Stimulated activated CD4-positive, alpha-beta T cell treated with anti-CD3 and anti-CD28 coated beads, Interleukin-2, amount 100 ng/mL, for 48 hours (primary cell): ENCODE measurements at regions not wholly inside any gene's neighbourhood (a gene's known extent, or its start where the extent isn't known, plus 50 kb on each side); places are given as distances from the start of the nearest gene placed in this dataset.

ENCODE experiments used
- DNase-seq, 2 donors: peaks; one replicate each; pipeline ENCODE4 v3.0.0-alpha.2; 2020

GRCh38 chr9:12178634-12179033 is 514.6 kb upstream of the TYRP1 start:
- no peak for DNase-seq

DNA sequence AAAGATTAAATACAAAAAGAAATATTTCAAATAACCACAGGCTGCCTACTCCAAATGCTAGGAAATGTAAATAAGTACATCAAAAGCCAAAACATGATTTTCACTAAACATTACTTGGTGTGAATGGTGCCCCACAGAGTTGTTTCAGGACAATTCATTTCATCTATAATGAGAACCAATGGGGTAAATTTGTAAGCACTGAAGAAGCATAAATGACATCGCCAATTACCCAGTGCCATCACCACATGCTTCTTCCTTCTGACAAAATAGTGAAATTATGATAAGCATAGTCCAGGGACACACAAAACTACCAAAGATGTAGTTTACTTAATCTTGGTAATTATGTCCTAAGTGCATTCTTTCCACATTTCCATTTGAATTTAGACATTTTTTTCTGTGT is 510.4 kb upstream of the TYRP1 start:
- DNase-seq: no peak

DNA sequence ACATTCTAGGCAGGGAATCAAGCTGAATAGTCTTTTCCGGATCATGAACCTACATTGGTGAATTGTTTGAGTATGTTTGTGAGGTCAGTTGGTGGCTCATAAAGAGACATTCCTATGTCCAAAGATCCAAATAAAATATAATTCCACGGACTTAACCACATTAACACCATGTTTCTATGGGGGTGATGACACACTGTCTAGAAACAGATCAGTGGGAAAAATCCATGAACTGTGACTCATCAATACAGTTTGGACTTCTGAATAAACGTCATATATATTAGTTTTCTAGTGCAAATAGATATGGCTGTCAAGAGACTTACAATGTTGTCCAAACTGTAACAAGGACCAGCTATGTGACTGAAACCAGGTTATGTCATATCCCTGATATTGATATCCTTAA is 509.9 kb upstream of the TYRP1 start:
- no peak for DNase-seq

GRCh38 chr9:12185856-12186255 is 507.3 kb upstream of the TYRP1 start:
- no peak for DNase-seq

GRCh38 chr9:12191630-12192029 is 501.6 kb upstream of the TYRP1 start:
- DNase-seq: no peak

DNA sequence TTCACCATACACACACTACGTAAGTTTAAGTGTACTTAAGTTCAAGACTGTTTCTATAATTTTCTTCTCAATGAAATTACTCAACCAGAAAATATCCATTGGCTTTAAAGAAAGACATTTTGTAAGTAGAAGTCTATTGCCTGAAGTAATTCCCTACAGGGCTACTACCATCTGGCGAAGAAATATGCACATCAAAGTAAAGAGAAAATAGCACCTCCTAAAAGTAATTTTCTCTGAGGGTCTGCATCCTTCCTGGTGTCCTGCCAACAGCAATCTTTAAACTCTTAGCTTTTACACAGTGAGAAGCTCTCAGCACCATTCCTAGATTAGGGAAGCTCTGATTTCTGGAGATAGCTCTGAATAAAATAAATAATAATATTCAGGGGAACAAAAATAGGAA is 498.5 kb upstream of the TYRP1 start:
- no peak for DNase-seq

DNA sequence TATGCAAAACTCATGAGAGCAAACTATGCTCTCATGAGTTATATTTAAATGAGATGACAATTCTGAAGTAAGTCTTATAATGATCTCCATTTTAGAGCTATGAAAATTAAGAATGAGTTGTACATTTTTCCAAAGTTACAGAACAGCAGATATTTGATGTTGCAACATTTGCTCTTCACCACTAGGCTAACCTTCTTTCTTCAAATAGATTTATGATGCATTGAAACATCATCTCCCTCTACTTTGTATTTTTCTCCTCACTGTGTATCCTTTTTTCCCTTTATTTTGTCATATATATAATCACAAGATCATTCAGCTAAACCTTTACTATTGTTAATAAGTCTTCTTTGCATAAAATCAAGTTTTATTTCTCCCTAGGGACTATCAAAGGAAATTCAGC is 497.7 kb upstream of the TYRP1 start:
- DNase-seq: no peak

- no peak for DNase-seq
These were observed 488.7 kb upstream of the TYRP1 start for GRCh38 chr9:12204512-12204911.

DNA sequence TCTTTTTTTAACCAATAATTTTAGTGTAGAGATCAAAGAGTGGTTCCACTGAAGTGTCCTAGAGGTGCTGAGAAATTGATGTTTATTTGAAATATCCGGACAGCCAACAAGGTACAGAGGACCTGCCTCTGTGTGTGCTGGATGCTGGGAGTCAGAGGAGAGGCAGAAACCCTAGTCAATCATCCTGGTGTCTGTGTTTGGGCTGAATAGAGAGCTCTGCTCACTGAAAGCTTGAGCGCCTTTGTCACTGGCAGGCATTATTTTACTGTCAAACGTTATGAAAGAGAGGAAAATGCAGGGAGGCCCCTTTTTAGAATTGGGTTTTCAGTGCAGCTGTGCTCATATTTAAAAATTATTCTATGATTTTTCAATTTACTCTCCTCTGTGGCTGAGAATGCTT is 480.3 kb upstream of the TYRP1 start:
- no peak for DNase-seq

DNA sequence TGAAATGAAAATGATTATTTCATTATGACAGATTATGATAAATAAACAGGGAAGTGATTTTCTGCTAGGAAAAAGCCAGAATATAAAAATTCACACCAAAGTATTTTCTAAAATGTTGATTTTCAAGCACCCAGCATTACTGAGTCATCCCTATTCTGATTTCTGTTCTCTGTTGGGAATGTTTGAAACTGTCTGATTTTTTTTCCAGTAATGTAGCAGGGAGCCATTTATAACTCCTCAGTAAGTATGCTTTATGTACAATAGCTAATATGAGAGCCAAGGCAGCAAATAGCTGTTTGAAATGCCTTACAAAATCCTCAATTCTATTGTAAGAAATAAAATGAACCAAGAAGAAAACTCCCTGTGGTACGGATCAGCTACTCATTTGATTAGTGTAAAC is 471.7 kb upstream of the TYRP1 start:
- no peak for DNase-seq

GRCh38 chr9:12224449-12224848 is 468.7 kb upstream of the TYRP1 start:
- DNase-seq: no peak

- no peak for DNase-seq
These were observed 462.5 kb upstream of the TYRP1 start for GRCh38 chr9:12230708-12231107.

DNA sequence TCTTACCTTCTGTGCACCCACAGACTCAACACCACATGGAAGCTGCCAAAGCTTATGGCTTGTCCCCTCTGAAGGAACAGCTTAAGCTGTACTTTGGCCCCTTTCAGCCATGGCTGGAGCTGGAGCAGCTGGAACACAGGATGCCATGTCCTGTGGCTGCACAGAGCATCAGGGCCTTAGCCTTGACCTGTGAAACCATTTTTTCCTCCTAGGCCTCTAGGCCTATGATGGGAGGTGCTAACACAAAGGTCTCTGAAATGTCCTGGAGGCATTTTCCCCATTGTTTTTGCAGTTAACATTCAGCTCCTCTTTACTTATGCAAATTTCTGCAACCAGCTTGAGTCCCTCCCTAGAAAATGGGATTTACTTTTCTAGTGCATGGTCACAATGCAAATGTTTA is 461.4 kb upstream of the TYRP1 start:
- DNase-seq: no peak

DNA sequence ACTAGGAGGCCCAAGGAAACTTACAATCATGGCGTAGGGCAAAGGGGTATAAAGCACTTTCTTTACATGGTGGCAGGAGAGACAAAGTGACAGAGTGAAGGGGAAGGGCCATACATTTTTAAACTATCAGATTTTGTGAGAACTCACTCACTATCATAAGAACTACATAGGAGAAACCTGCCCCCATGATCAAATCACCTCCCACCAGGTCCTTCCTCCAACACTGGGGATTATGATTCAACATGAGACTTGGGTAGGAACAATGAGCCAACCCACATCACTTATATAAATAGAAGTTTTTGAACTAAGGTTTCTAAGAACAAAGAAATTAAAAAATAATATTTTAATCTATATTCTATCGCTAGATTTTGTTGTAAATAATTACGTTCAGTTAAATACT is 460.3 kb upstream of the TYRP1 start:
- DNase-seq: no peak

GRCh38 chr9:12253941-12254340 is 439.2 kb upstream of the TYRP1 start:
- no peak for DNase-seq

DNA sequence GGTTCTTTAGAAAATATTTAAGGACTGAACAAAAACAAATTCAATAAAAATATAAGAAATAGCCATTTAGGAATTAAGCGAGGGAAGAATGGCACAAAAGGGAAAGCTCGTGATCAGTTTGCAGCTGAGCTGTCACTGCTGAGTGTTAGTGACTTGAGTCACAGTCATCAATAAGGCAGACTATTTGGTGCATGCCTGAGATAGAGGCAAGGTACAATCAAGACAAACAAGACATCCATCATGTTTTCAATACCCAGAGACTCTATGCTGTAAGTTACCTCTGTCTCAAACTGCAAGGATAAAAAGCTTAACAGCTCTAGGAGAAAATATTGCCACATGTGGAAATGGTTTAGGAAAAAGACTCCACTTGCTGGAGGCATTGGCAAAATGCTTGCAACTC is 426.4 kb upstream of the TYRP1 start:
- DNase-seq: no peak

DNA sequence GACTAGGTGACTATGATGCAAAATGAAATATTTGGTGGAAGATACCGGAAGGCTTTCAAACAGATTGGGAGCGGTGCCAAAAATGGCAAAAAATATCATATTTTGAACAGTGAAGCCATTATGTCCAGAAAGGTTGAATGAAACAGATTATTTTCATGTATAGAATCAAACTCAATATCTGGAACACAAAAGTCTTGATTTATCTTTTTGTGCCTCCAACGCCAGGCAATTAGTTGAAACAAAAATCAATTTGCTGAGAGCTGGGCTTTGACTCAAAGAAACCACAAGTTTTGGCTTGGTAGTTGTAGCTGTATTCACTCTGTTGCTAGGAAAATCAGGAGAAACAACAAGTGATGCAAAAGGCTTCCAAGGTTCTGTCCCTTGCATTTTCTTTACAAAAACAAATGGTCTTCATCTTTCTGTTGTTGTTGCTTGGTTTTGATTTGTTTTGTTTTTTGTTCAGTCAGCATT is 421.7 kb upstream of the TYRP1 start:
- no peak for DNase-seq

DNA sequence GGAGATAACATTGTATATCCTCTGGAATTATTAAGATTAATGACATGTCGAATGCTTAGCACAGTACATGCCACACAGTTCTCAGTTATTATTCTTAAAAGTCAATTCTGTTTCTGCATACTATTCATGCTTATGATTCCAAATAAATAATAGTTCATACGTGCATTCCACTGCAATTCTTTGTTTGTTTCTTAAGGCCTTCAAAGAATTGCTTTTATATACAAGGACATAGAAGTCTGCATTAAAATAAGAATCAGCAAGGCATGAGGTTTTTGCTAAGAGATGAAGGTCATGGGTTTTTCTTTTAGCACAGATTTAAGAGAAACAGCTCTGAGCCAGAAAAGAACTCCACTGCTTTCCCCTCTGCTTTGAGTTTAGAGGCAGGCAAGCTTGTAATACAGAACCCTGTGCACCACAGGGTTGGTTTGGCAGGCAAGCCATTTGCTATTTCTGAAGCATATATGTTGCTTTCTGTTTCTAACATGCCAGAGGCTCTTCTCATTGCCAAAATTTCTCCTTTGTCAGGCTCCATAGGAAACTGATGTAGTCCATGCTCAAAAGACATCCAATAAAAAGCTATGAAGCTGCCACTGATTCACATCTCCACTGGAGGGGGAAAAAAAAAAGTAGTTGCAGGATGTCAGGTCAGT is 420.6 kb upstream of the TYRP1 start:
- DNase-seq: no peak

- no peak for DNase-seq
These were observed 418.6 kb upstream of the TYRP1 start for GRCh38 chr9:12274577-12274976.

DNA sequence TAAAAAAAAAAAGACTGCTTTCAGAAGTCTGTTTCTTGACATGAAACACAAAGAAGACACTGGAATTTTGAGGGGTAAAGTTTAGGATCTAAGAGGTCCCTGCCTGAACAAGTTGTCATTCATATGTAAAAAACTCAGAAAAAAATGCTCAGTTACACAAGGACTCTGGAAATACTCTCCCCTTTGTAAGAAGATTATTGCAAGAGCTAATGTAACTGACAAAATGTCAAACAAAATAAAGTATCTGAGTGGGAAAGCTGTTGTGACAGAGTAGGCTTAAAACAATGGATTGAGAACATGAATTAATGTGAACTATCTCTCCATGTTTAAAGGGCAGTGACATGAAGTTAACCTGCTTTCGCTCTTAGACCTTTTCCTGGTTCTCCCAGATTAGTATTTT is 416.7 kb upstream of the TYRP1 start:
- no peak for DNase-seq

GRCh38 chr9:12289711-12290110 is 403.5 kb upstream of the TYRP1 start:
- DNase-seq: no peak

DNA sequence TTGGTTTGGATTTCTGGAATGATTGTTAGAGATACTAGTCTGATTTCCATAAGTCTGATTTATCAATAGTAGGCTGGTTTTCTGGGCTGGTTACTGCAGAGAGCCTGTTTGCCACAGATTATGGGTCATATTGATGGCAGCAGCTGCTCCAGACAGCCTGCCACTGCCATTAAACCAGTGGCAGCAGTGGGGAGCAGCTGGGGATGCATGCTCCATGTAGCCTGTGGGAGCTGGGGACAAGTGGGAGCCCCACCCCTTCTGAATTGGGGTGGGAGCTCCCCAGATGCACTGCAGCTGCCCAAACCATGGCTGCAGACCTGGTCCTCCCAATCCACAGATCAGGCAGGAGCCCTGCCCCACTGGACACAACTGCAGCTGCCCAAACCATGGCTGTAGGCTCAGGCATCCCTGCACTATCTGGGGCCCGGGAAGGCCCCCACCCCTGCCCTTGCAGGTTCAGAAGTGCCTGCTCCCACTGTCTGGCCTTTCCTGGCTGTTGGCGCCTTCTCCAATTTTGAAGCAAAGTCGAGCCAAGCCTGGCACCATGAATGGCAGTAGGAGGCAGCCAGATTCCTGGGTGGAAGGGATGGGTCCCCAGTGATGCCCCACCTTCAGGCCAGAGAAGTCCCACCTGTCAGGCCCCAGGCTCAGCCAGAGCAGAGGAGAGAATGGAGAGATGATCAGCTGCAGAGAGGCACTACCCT is 402.9 kb upstream of the TYRP1 start:
- DNase-seq: no peak

DNA sequence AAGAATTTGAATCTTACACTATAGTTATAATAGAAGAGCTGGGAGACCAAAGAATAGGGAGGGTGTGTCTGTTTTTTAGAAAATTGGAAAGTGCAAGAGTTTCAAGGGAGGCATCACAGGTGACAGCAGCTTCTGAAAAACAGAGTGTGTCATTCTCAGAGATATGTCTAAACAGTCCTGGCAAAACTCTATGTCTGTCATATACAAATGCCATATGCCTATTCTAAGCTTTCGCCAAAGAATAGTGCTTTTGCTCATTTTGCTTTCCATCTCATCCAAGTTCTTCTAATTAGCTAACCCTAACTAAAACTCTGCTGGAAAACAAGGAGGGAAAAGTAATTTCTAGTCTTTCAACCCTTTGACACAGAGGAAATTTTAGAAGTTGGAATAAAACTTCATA is 388.0 kb upstream of the TYRP1 start:
- no peak for DNase-seq

- no peak for DNase-seq
These were observed 378.6 kb upstream of the TYRP1 start for GRCh38 chr9:12314589-12314988.
